ENCODE measurements at regions not wholly inside any gene's neighbourhood (a gene's known extent, or its start where the extent isn't known, plus 50 kb on each side); places are given as distances from the start of the nearest gene placed in this dataset.

DNA sequence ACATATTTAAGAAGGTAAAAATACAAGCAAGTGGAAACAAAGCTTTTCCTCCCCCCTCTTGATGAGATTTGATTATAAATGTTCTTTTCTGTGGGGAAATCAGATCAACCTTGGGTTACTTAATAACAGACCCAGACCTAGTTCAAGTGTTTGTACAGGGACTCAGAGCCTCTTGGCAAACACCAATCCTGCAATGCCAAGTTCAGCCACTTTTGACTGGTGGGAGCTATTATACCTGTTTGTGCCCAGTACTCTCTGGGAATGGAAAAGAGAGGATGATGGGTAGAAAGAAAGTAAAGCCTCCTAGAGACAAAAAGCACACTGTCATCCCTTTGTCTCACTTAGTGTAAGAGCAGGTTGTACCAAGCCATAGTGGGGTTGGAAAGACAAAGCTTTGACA lies 63.8 kb upstream of the EPHA4 start:
- TF ChIP-seq SMC3 (IDR thresholded peaks at IDR 0.05; ENCODE audit: low read depth, low read length) (no peak), CEBPB (IDR thresholded peaks at IDR 0.05; ENCODE audit: low read depth, low read length) (no peak)
- TF ChIP-seq, protein P1, sequence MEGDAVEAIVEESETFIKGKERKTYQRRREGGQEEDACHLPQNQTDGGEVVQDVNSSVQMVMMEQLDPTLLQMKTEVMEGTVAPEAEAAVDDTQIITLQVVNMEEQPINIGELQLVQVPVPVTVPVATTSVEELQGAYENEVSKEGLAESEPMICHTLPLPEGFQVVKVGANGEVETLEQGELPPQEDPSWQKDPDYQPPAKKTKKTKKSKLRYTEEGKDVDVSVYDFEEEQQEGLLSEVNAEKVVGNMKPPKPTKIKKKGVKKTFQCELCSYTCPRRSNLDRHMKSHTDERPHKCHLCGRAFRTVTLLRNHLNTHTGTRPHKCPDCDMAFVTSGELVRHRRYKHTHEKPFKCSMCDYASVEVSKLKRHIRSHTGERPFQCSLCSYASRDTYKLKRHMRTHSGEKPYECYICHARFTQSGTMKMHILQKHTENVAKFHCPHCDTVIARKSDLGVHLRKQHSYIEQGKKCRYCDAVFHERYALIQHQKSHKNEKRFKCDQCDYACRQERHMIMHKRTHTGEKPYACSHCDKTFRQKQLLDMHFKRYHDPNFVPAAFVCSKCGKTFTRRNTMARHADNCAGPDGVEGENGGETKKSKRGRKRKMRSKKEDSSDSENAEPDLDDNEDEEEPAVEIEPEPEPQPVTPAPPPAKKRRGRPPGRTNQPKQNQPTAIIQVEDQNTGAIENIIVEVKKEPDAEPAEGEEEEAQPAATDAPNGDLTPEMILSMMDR (conservative IDR thresholded peaks at IDR 0.05; ENCODE audit: low read depth, low read length): no peak
